GM12801 (cell line): ENCODE measurements at regions not wholly inside any gene's neighbourhood (a gene's known extent, or its start where the extent isn't known, plus 50 kb on each side); places are given as distances from the start of the nearest gene placed in this dataset.

Experiments
- CTCF ChIP-seq: IDR thresholded peaks from one replicate; pipeline ENCODE4 v1.5.1; 2011; ENCODE audit warnings: control low read depth; ENCODE audit not compliant: insufficient read length; ENCODE audit errors: extremely low read depth

DNA sequence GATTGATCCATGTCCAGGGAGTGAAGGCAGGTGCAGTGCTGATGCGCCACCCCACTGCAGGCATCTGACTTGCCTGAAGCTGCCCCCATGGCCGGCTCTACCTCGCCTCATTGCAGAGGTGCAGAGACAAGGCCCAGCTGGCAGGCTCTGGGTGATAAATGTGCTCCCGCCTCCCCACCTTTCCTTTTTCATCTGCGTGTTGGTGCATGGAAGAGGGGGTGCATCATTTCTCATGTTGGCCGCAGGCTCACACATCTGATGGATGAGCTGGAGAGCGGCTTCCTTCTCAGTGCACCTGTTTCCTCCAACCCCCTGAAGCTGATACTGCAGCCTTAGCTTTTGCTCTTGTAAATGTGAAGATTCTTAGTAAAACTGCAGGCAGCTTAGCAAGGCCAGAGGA lies 306.0 kb upstream of the KAZN start:
- TF ChIP-seq CTCF: no peak

- TF ChIP-seq CTCF: no peak
Measured at GRCh38 chr1:14294006-14294405, 304.5 kb upstream of the KAZN start.

DNA sequence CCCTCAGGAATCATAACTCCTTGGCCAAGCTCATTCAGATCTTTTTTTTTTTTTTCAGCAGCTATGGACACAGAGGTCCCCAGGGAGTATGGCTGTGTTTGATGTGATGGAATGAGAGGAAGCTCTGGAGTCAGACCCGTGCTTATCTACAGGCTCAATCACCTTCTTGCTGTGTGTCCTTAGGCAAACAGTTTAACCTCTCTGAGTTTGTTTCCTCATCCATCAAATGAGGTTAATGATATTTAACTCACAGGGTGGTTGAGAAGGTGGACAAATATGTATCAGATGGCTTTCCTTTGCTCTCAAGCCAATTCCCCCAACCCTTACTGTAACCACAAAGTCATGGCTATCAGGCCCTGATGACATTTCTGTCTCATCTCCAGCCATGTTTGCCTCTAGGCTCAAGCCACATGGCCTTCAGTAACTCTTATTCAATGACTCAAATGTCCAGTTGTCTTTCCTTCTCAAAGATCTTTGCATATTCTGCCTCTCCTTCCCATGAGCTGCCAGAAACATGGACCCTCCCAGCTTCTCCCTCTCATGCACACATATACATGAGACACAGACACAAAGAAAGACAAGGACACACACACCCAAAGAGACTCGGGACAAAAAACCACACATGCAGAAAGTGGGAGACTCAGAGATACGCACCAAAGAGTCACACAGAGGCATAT lies 303.5 kb upstream of the KAZN start:
- no peak for TF ChIP-seq CTCF

GRCh38 chr1:14296795-14297194 lies 301.7 kb upstream of the KAZN start:
- no peak for TF ChIP-seq CTCF

- TF ChIP-seq CTCF: no peak
Measured at GRCh38 chr1:14297356-14297755, 301.1 kb upstream of the KAZN start.

DNA sequence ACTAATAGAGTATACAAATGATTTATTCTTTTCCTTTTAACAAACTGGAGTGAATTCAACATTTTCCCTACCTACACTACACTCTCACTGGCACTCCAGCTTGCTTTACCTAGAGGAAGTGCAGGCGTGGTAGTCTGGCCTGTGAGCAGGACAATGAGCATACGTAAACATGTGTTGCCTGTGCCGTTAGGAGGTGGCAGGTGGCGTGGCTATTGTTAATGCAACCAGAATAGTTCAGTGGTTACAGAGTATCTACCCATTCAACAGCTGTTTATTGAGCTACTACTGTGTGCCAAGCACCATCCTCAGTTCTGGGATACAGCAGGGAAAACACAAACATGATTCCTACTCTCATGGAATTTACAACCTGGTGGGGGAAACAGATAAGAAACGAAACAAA lies 299.7 kb upstream of the KAZN start:
- TF ChIP-seq CTCF: no peak

DNA sequence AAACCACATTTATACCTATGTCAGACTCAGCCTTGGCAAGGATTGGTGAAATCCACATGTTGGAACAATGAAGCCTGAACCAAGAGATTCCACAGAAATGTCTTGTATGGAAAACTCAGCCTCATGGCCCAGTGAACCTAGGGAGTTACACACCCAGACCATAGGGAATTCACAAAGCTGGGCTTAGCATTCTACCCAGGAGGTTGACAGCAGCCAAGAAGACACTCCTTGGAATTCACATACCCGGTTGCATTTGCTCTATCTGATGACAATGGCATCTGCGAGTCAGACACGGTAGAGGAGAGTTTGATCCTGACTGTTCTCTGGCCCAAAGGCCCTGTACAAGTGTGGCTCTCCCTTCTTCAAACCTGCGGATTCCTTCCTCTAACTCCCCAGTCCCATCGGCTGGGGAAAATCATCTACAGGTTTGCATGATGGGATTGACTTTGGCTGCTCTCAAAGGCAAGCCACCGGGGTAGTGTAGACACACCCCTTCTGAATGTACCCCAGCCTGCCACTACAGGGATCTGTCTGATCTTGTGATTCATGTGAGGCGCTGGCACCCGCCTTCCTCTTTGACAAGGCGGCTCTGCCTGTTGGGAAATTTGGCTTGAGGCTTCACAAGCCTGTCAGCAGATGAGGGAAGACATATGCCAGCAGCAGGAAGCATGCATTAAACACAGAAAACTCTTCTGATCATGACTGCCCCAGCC lies 297.3 kb upstream of the KAZN start:
- no peak for TF ChIP-seq CTCF

- TF ChIP-seq CTCF: no peak
Measured at GRCh38 chr1:14301704-14302024, 296.8 kb upstream of the KAZN start.
